H9 (cell line): ENCODE measurements at regions not wholly inside any gene's neighbourhood (a gene's known extent, or its start where the extent isn't known, plus 50 kb on each side); places are given as distances from the start of the nearest gene placed in this dataset.

Source experiments
- DNase-seq: peaks from one replicate; pipeline ENCODE4 v3.0.0-alpha.2; 2017
- H2AFZ ChIP-seq: one replicate; pipeline ENCODE4 v1.6.1; 2013; ENCODE audit warnings: mild to moderate bottlenecking, low read length, control low read depth, moderate library complexity
- H2AK5ac ChIP-seq: 2 replicates; pipeline ENCODE4 v1.6.1; 2013; ENCODE audit warnings: low read length, control low read depth, mixed read lengths; ENCODE audit not compliant: insufficient read length
- H2BK120ac ChIP-seq: one replicate; pipeline ENCODE4 v1.6.1; 2013; ENCODE audit warnings: low read depth, mild to moderate bottlenecking, low read length, control low read depth, inconsistent platforms; ENCODE audit not compliant: poor library complexity, severe bottlenecking
- H2BK12ac ChIP-seq: 2 replicates; pipeline ENCODE4 v1.6.1; 2013; ENCODE audit warnings: low read length, control low read depth, mixed read lengths, low read depth; ENCODE audit not compliant: insufficient read length
- H2BK15ac ChIP-seq: 2 replicates; pipeline ENCODE4 v1.6.1; 2013; ENCODE audit warnings: low read depth, low read length, control low read depth
- H2BK20ac ChIP-seq: one replicate; pipeline ENCODE4 v1.6.1; 2013; ENCODE audit warnings: low read depth, mild to moderate bottlenecking, low read length, control low read depth, inconsistent platforms; ENCODE audit not compliant: poor library complexity, severe bottlenecking
- H2BK5ac ChIP-seq: 2 replicates; pipeline ENCODE4 v1.6.1; 2013; ENCODE audit warnings: low read length, control low read depth, mixed read lengths; ENCODE audit not compliant: insufficient read length
- H3K14ac ChIP-seq: 2 replicates; pipeline ENCODE4 v1.6.1; 2013; ENCODE audit warnings: low read length, control low read depth; ENCODE audit not compliant: insufficient read depth
- H3K18ac ChIP-seq: 2 replicates; pipeline ENCODE4 v1.6.1; 2013; ENCODE audit warnings: low read depth, mild to moderate bottlenecking, mixed read lengths, low read length, control low read depth; ENCODE audit not compliant: insufficient read length
- H3K23ac ChIP-seq: 2 replicates; pipeline ENCODE4 v1.6.1; 2013; ENCODE audit warnings: low read length, control low read depth, mixed read lengths, low read depth; ENCODE audit not compliant: insufficient read length
- H3K23me2 ChIP-seq: 2 replicates; pipeline ENCODE4 v1.6.1; 2013; ENCODE audit warnings: low read depth, mild to moderate bottlenecking, mixed read lengths, low read length, control low read depth; ENCODE audit not compliant: insufficient read length, poor library complexity, severe bottlenecking
- H3K27ac ChIP-seq: 2 replicates; pipeline ENCODE4 v1.5.1; 2013; ENCODE audit warnings: low read length, control low read depth, mixed read lengths, low read depth; ENCODE audit not compliant: insufficient read length
- H3K27me3 ChIP-seq: 2 replicates; pipeline ENCODE4 v1.6.1; 2013; ENCODE audit warnings: low read length, control low read depth, inconsistent platforms; ENCODE audit not compliant: insufficient read depth
- H3K4ac ChIP-seq: 2 replicates; pipeline ENCODE4 v1.6.1; 2013; ENCODE audit warnings: low read depth, mild to moderate bottlenecking, control low read depth, inconsistent platforms, low read length, moderate library complexity
- H3K4me1 ChIP-seq: 2 replicates; pipeline ENCODE4 v1.6.1; 2013; ENCODE audit warnings: low read length, control low read depth, inconsistent platforms; ENCODE audit not compliant: insufficient read depth
- H3K4me2 ChIP-seq: 2 replicates; pipeline ENCODE4 v1.6.1; 2013; ENCODE audit warnings: low read length, control low read depth, mixed read lengths; ENCODE audit not compliant: insufficient read length, insufficient read depth
- H3K56ac ChIP-seq: 2 replicates; pipeline ENCODE4 v1.6.1; 2013; ENCODE audit warnings: low read depth, mild to moderate bottlenecking, mixed read lengths, low read length, control low read depth; ENCODE audit not compliant: insufficient read length
- H3K79me1 ChIP-seq: 2 replicates; pipeline ENCODE4 v1.6.1; 2013; ENCODE audit warnings: low read depth, mild to moderate bottlenecking, moderate library complexity, low read length, control low read depth, inconsistent platforms; ENCODE audit not compliant: insufficient read depth, poor library complexity, severe bottlenecking
- H3K79me2 ChIP-seq: 2 replicates; pipeline ENCODE4 v1.6.1; 2013; ENCODE audit warnings: low read length, control low read depth, inconsistent platforms; ENCODE audit not compliant: insufficient read depth
- H3K9ac ChIP-seq: 2 replicates; pipeline ENCODE4 v1.6.1; 2013; ENCODE audit warnings: low read length, control low read depth, mixed read lengths; ENCODE audit not compliant: insufficient read length; ENCODE audit errors: extremely low read depth
- H3K9me3 ChIP-seq: one replicate; pipeline ENCODE4 v1.6.1; 2013; ENCODE audit warnings: low read depth, low read length, inconsistent platforms; ENCODE audit not compliant: control insufficient read depth
- H3T11ph ChIP-seq: one replicate; pipeline ENCODE4 v1.6.1; 2013; ENCODE audit warnings: mild to moderate bottlenecking, low read length, control low read depth, inconsistent platforms
- H4K20me1 ChIP-seq: one replicate; pipeline ENCODE4 v1.6.1; 2013; ENCODE audit not compliant: control insufficient read depth, insufficient read length, insufficient read depth
- H4K5ac ChIP-seq: 2 replicates; pipeline ENCODE4 v1.6.1; 2013; ENCODE audit warnings: low read depth, mild to moderate bottlenecking, mixed read lengths, low read length, control low read depth; ENCODE audit not compliant: insufficient read length
- H4K8ac ChIP-seq: replicated peaks from 2 replicates; pipeline ENCODE4 v1.6.1; 2013; ENCODE audit warnings: low read length, control low read depth, mixed read lengths, low read depth; ENCODE audit not compliant: insufficient read length
- H4K91ac ChIP-seq: 2 replicates; pipeline ENCODE4 v1.6.1; 2013; ENCODE audit warnings: low read depth, mild to moderate bottlenecking, moderate library complexity, mixed read lengths, low read length, control low read depth; ENCODE audit not compliant: insufficient read length
- H3K27ac Mint-ChIP-seq, 3 experiments: 2 replicates in 2 of 3; 3 replicates in 1 of 3; pipeline ENCODE4 v1.8.0; 2020 to 2021; ENCODE audit warnings: mixed read lengths in 3 of 3, mild to moderate bottlenecking in 1 of 3, moderate library complexity in 1 of 3
- H3K27me3 Mint-ChIP-seq: 2 replicates; pipeline ENCODE4 v1.8.0; 2021; ENCODE audit warnings: low read depth, mild to moderate bottlenecking, moderate library complexity, mixed read lengths
- H3K36me3 Mint-ChIP-seq, 3 experiments: 2 replicates in 2 of 3; 3 replicates in 1 of 3; pipeline ENCODE4 v1.8.0; 2020 to 2021; ENCODE audit warnings: low read depth in 3 of 3, mixed read lengths in 3 of 3; ENCODE audit not compliant: insufficient read depth in 1 of 3
- H3K4me1 Mint-ChIP-seq, 2 experiments: 2 replicates each; pipeline ENCODE4 v1.8.0; 2020; ENCODE audit warnings: mixed read lengths in 2 of 2
- H3K4me3 Mint-ChIP-seq, 2 experiments: 2 replicates in 1 of 2; 3 replicates in 1 of 2; pipeline ENCODE4 v1.8.0; 2020 to 2021; ENCODE audit warnings: mild to moderate bottlenecking in 2 of 2, mixed read lengths in 2 of 2, moderate library complexity in 1 of 2
- H3K9me3 Mint-ChIP-seq, 2 experiments: 2 replicates in 1 of 2; 3 replicates in 1 of 2; pipeline ENCODE4 v1.8.0; 2020; ENCODE audit warnings: mild to moderate bottlenecking in 2 of 2, mixed read lengths in 2 of 2, moderate library complexity in 1 of 2
- WGBS: extraction: QIAGEN DNeasy Blood & Tissue Kit; methylation state at CpG from one replicate; pipeline ENCODE4 v1.1.7; 2013; ENCODE audit warnings: missing lambda C conversion rate, low lambda C conversion rate, mixed read lengths; ENCODE audit not compliant: insufficient read length; ENCODE audit errors: extremely low coverage; 5-methylcytosine and 5-hydroxymethylcytosine counted together
- TF ChIP-seq, protein P1 (sequence below): fragments of 200-600 bp; sonication (generic); conservative IDR thresholded peaks from 3 replicates; pipeline ENCODE4 v1.8.0; 2021; ENCODE audit warnings: antibody characterized with exemption, mild to moderate bottlenecking

DNA sequence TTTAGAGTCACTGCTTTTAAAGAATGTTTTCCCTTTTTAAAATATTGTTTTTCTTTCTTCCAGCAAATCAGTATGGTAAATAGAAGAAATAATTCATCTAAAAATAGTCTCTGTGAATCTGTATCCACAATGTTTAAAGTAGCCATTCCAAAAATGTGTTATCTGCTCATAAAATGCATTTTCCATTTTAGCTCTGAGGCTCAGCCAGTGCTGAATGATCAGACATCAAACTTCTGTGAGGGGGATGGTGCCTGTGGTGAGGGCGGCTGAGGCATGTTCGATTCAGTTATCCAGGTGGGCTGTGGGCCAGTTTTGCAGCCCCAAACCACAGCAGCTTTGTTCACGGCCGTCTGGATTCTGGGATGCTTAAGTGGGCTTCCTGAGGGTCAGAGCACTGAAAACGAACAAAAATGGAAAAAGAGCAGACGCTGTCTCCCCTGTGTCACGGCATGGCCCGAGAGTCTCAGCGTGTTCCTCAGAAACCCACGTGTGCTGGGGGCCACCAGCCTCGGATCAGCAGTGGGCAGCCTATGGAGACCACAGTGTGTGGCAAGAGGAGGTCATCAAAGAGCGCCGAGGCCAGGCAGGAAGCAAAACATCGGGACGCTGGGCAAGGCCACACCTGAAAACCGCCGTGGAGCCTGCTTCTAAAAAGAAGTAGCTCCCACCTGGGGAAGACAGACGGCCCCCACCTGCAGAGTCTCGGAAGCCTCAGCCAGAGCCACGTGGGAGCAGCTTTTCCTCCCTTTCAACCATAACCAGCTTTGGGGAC, 134.9 kb upstream of the THBS2 start:
- Histone ChIP-seq H3K4ac (no peak overlapping the region), H4K5ac (no peak overlapping the region), H3K4me1 (no peaks in the 10 kb centered on the region), H3K23me2 (no peaks in the 10 kb centered on the region), H2BK12ac (no peak overlapping the region), H3K23ac (no peak overlapping the region), H3K27ac (no peak overlapping the region), H4K91ac (no peak overlapping the region), H3K79me1 (no peaks in the 10 kb centered on the region), H2BK120ac (no peak overlapping the region), H3K9ac (no peak overlapping the region), H3K18ac (no peak overlapping the region), H4K20me1 (no peaks in the 10 kb centered on the region), H2AFZ (no peak overlapping the region), H4K8ac (no peak overlapping the region), H3K27me3 (no peaks in the 10 kb centered on the region), H3K14ac (no peak overlapping the region), H2BK5ac (no peak overlapping the region), H3T11ph (no peak overlapping the region), H3K79me2 (no peaks in the 10 kb centered on the region), H2AK5ac (no peak overlapping the region), H3K4me2 (no peak overlapping the region), H3K56ac (no peak overlapping the region), H3K9me3 (peaks cover 13% of the 10 kb centered on the region), H2BK15ac (no peak overlapping the region), H2BK20ac (no peak overlapping the region)
- no peak for DNase-seq
- Mint-ChIP-seq H3K9me3 (peaks cover 34 to 42% of the 10 kb centered on the region in 2 experiments), H3K4me1 (peaks cover 8 to 9% of the 10 kb centered on the region in 2 experiments), H3K27me3 (no peaks in the 10 kb centered on the region; the same call in none of the 2 replicates), H3K36me3 (peaks cover 12 to 32% (median 32%) of the 10 kb centered on the region in 3 experiments), H3K4me3 (no peak overlapping the region), H3K27ac (no peak overlapping the region)
- TF ChIP-seq, protein P1, sequence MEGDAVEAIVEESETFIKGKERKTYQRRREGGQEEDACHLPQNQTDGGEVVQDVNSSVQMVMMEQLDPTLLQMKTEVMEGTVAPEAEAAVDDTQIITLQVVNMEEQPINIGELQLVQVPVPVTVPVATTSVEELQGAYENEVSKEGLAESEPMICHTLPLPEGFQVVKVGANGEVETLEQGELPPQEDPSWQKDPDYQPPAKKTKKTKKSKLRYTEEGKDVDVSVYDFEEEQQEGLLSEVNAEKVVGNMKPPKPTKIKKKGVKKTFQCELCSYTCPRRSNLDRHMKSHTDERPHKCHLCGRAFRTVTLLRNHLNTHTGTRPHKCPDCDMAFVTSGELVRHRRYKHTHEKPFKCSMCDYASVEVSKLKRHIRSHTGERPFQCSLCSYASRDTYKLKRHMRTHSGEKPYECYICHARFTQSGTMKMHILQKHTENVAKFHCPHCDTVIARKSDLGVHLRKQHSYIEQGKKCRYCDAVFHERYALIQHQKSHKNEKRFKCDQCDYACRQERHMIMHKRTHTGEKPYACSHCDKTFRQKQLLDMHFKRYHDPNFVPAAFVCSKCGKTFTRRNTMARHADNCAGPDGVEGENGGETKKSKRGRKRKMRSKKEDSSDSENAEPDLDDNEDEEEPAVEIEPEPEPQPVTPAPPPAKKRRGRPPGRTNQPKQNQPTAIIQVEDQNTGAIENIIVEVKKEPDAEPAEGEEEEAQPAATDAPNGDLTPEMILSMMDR: no peak
- no CpG with 5 or more reads among the region's 20 CpGs for WGBS
